AG09309 (cell line): ENCODE measurements at regions not wholly inside any gene's neighbourhood (a gene's known extent, or its start where the extent isn't known, plus 50 kb on each side); places are given as distances from the start of the nearest gene placed in this dataset.

Experiments
- DNase-seq: peaks from one replicate; pipeline ENCODE4 v3.0.0-alpha.2; 2010; ENCODE audit warnings: low read depth
- H3K4me3 ChIP-seq: 2 replicates; pipeline ENCODE4 v1.5.1; 2011; ENCODE audit warnings: mild to moderate bottlenecking, low read depth, low read length, moderate library complexity; ENCODE audit not compliant: control insufficient read depth
- TF ChIP-seq, protein P1 (sequence below): IDR thresholded peaks from 2 replicates; pipeline ENCODE4 v1.5.1; 2011; ENCODE audit warnings: mild to moderate bottlenecking, low read depth, low read length, inconsistent platforms; ENCODE audit not compliant: insufficient read depth, control insufficient read depth; ENCODE audit errors: missing control alignments

DNA sequence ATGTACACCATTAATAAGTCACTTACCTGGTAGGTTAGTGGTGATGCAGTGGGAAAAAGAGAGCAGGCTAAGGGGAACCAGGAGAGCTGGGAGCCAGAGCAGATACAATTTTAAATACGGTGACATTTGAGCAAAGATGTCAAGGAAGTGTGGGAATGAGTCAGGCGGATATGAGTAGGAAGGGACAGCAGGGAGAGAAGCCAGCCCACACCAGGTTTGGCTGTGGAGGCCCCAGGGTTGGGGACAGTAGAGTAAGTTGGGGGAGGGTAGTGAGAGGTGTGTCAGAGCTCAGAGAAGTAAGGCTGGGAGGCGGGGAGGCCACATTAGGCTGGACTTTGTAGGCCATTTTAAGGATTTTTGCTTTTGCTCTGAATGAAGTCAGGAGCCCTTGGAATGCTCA lies 482.0 kb downstream of the DISC1 start:
- TF ChIP-seq, protein P1, sequence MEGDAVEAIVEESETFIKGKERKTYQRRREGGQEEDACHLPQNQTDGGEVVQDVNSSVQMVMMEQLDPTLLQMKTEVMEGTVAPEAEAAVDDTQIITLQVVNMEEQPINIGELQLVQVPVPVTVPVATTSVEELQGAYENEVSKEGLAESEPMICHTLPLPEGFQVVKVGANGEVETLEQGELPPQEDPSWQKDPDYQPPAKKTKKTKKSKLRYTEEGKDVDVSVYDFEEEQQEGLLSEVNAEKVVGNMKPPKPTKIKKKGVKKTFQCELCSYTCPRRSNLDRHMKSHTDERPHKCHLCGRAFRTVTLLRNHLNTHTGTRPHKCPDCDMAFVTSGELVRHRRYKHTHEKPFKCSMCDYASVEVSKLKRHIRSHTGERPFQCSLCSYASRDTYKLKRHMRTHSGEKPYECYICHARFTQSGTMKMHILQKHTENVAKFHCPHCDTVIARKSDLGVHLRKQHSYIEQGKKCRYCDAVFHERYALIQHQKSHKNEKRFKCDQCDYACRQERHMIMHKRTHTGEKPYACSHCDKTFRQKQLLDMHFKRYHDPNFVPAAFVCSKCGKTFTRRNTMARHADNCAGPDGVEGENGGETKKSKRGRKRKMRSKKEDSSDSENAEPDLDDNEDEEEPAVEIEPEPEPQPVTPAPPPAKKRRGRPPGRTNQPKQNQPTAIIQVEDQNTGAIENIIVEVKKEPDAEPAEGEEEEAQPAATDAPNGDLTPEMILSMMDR: no peak
- no peak for DNase-seq
- H3K4me3 ChIP-seq: no peak overlapping the region

DNA sequence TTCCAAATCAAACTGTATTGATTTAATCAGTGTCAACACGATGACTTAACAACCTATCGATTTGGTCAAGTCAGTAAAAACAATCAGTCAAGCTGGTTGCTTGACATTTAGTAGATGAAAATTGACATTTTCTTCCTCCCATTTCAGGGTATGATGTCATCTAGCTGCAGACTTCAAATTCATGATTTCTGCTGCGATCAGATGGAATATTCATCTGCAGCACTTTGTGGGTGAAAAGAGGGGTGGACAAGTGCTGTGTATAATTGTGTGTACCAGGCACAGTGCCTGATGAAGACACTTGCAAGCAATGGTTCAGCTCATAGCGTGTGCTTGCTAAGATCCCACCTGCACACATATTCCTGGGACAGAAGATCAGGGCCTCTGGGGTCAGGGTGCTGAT lies 479.8 kb downstream of the DISC1 start:
- no peak overlapping the region for H3K4me3 ChIP-seq
- no peak for DNase-seq
- TF ChIP-seq, protein P1: no peak

DNA sequence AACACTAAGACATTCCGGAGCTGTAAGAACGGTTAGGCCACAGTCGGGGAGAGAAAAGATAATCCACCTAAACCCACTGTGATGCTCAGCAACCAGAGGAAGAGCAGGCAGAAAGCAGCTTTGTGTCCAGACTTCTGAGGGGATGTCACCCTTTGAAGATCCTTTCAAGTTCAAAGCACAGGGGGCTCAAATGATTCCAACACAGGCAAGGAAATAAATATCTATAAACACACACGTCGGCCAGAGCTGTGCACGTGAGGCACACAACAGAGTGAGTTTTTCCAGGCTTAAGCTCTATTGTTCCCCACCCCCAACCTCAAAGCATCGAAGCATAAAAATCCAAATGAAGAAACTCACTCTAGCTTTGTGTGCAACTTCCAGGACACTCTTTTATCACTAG lies 479.0 kb downstream of the DISC1 start:
- DNase-seq: no peak
- H3K4me3 ChIP-seq: no peak overlapping the region
- TF ChIP-seq, protein P1: no peak

DNA sequence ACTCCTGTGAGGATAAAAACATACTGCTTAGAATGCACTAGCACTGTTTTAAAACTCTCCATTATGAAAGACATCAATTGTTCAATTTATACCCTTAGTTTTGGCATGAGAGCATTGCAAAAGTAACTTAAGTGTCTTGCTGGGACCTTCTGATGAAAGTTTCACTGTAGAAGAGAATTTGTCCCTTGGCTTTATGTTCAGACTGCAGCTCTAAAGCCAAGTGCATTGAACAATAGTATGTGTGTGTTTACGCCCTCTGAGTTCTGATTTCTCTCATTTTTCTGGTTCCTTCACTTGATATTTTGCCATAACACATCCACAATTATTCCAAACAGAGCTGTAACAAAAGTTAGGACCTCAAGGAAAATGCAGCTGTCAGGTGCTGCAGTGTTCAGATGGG lies 474.6 kb downstream of the DISC1 start:
- no peak for DNase-seq
- TF ChIP-seq, protein P1: no peak
- no peak overlapping the region for H3K4me3 ChIP-seq

DNA sequence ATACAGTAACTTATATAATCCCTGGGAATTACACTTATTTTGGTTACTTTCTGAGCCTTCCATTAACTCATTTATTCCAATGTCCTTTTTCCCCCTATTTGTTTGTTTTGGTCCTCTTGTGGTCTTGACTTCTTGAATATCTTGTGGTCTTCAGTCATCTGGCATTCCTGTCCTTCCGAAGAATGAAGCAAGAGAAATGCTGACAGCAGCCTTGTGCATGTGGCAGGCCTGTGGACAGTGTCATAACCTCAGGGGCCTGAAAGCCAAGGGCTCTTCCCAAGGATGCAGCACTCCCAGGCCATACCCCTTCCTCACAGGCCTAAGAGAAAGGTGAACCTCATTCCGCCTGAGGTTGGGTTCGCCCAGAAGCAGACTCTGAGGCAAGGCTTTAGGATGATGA lies 470.2 kb downstream of the DISC1 start:
- DNase-seq: no peak
- TF ChIP-seq, protein P1: no peak

More for the DNA sequence above, 470.2 kb downstream of the DISC1 start:
- no peak overlapping the region for H3K4me3 ChIP-seq
